OCI-LY1 (cell line): ENCODE measurements at regions not wholly inside any gene's neighbourhood (a gene's known extent, or its start where the extent isn't known, plus 50 kb on each side); places are given as distances from the start of the nearest gene placed in this dataset.

Source experiments
- H2AFZ ChIP-seq: fragments of 200-600 bp; sonication (generic), shearing (Covaris generic); 2 replicates; pipeline ENCODE4 v1.6.0; 2014; ENCODE audit warnings: antibody characterized with exemption, mild to moderate bottlenecking, low read length
- H3F3A ChIP-seq: fragments of 200-600 bp; sonication (generic), shearing (Covaris generic); 2 replicates; pipeline ENCODE4 v1.6.0; 2014; ENCODE audit warnings: mild to moderate bottlenecking, antibody characterized with exemption, low read length, moderate library complexity; ENCODE audit not compliant: insufficient read depth
- H3K27ac ChIP-seq: fragments of 200-600 bp; sonication (generic); 2 replicates; pipeline ENCODE4 v1.5.1; 2014; ENCODE audit warnings: low read length, mixed run types, mild to moderate bottlenecking, low read depth; ENCODE audit not compliant: poor library complexity, severe bottlenecking
- H3K27me3 ChIP-seq: fragments of 200-600 bp; sonication (generic); 2 replicates; pipeline ENCODE4 v1.6.0; 2014; ENCODE audit warnings: antibody characterized with exemption, mild to moderate bottlenecking, low read length, moderate library complexity; ENCODE audit not compliant: insufficient read depth
- H3K36me3 ChIP-seq: fragments of 200-600 bp; sonication (generic); 2 replicates; pipeline ENCODE4 v1.6.1; 2014; ENCODE audit warnings: mild to moderate bottlenecking, antibody characterized with exemption, low read length, moderate library complexity, mixed read lengths; ENCODE audit not compliant: insufficient read depth
- H3K4me1 ChIP-seq: fragments of 200-600 bp; sonication (generic); 2 replicates; pipeline ENCODE4 v1.5.1; 2014; ENCODE audit warnings: mild to moderate bottlenecking, low read length, moderate library complexity; ENCODE audit not compliant: insufficient read depth, severe bottlenecking
- H3K4me2 ChIP-seq: fragments of 200-600 bp; sonication (generic), shearing (Covaris generic); 2 replicates; pipeline ENCODE4 v1.6.1; 2014; ENCODE audit warnings: low read length
- H3K4me3 ChIP-seq: fragments of 200-600 bp; sonication (generic); 2 replicates; pipeline ENCODE4 v1.5.1; 2014; ENCODE audit warnings: low read length, low read depth, mild to moderate bottlenecking, mixed read lengths; ENCODE audit not compliant: poor library complexity, severe bottlenecking
- H3K79me2 ChIP-seq: fragments of 200-600 bp; shearing (Covaris generic); 2 replicates; pipeline ENCODE4 v1.6.1; 2016; ENCODE audit warnings: mixed run types, low read length, mixed read lengths; ENCODE audit not compliant: insufficient read depth
- H3K9ac ChIP-seq: fragments of 200-600 bp; sonication (generic), shearing (Covaris generic); 2 replicates; pipeline ENCODE4 v1.6.1; 2014; ENCODE audit warnings: mild to moderate bottlenecking, low read length, mixed read lengths
- H3K9me2 ChIP-seq: fragments of 200-600 bp; sonication (generic), shearing (Covaris generic); 2 replicates; pipeline ENCODE4 v1.6.1; 2014; ENCODE audit warnings: low read depth, mild to moderate bottlenecking, low read length, mixed read lengths
- H3K9me3 ChIP-seq: fragments of 200-600 bp; shearing (Covaris generic); 2 replicates; pipeline ENCODE4 v1.6.1; 2014; ENCODE audit warnings: low read length, mixed read lengths
- H4K20me1 ChIP-seq: fragments of 200-600 bp; sonication (generic), shearing (Covaris generic); 2 replicates; pipeline ENCODE4 v1.6.0; 2016; ENCODE audit warnings: mild to moderate bottlenecking, low read length; ENCODE audit not compliant: insufficient read depth
- EZH2 ChIP-seq: fragments of 200-600 bp; sonication (generic), shearing (Covaris generic); IDR thresholded peaks from 2 replicates; pipeline ENCODE4 v1.8.0; 2017; ENCODE audit warnings: borderline replicate concordance, mixed run types, mild to moderate bottlenecking, antibody characterized with exemption, low read length, moderate library complexity, mixed read lengths
- TF ChIP-seq, protein P1 (sequence below): fragments of 200-600 bp; sonication (generic), shearing (Covaris generic); IDR thresholded peaks from 2 replicates; pipeline ENCODE4 v1.5.1; 2017; ENCODE audit warnings: mild to moderate bottlenecking, antibody characterized with exemption, low read length, moderate library complexity, mixed read lengths

DNA sequence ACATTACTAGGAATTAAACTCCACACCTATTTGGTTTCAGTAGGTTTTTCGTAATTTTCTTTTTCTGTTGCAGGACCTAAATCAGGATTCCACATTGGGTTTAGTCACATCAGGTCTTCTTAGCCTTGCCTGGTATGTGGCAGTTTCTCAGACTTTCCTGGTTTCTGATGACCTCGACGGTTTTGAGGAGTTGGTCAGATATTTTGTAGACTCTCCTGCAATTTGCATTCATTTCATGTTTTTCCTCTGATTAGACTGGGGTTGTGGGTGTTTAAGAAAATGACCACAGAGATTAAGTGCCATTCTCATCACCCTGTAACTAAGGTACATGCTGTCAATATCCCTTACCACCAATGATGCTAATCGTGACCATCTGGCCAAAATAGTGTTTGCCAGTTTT lies 97.3 kb upstream of the ST6GAL2 start:
- no peak for TF ChIP-seq EZH2
- TF ChIP-seq, protein P1, sequence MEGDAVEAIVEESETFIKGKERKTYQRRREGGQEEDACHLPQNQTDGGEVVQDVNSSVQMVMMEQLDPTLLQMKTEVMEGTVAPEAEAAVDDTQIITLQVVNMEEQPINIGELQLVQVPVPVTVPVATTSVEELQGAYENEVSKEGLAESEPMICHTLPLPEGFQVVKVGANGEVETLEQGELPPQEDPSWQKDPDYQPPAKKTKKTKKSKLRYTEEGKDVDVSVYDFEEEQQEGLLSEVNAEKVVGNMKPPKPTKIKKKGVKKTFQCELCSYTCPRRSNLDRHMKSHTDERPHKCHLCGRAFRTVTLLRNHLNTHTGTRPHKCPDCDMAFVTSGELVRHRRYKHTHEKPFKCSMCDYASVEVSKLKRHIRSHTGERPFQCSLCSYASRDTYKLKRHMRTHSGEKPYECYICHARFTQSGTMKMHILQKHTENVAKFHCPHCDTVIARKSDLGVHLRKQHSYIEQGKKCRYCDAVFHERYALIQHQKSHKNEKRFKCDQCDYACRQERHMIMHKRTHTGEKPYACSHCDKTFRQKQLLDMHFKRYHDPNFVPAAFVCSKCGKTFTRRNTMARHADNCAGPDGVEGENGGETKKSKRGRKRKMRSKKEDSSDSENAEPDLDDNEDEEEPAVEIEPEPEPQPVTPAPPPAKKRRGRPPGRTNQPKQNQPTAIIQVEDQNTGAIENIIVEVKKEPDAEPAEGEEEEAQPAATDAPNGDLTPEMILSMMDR = no peak
- H3K36me3 ChIP-seq = no peaks in the 10 kb centered on the region
- H3F3A ChIP-seq = no peaks in the 10 kb centered on the region
- no peaks in the 10 kb centered on the region for H3K79me2 ChIP-seq
- H3K9me2 ChIP-seq = no peaks in the 10 kb centered on the region
- H3K9me3 ChIP-seq = no peaks in the 10 kb centered on the region
- H4K20me1 ChIP-seq = no peaks in the 10 kb centered on the region
- no peaks in the 10 kb centered on the region for H3K4me1 ChIP-seq
- no peak overlapping the region for H2AFZ ChIP-seq
- H3K4me3 ChIP-seq = no peak overlapping the region
- no peaks in the 10 kb centered on the region for H3K27me3 ChIP-seq
- H3K27ac ChIP-seq = no peak overlapping the region
- H3K9ac ChIP-seq = no peak overlapping the region
- no peak overlapping the region for H3K4me2 ChIP-seq

DNA sequence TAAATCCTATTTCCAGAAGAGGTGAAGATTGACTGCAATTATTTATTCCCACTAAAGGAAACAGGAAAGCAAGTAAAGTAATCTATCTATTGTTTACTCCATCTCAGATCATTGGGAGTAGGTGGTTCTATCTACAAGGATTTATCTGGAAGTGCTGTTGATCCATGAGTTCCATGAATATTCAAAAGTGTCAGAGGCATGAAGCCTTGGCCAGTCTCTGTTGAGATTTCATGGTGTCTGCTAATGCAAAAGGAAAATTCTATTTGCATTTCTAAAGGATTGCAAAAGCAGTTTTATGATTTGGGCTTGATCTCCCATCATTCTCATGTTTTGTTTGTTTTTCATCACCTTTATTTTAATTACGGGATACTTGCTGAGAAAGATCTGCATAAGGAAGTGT lies 102.4 kb upstream of the ST6GAL2 start:
- Histone ChIP-seq H3K27ac (no peak overlapping the region), H3K9me3 (no peaks in the 10 kb centered on the region), H3K36me3 (no peaks in the 10 kb centered on the region), H3K4me3 (no peak overlapping the region), H3K9ac (no peak overlapping the region), H3K9me2 (no peaks in the 10 kb centered on the region), H3K79me2 (no peaks in the 10 kb centered on the region), H4K20me1 (no peaks in the 10 kb centered on the region), H2AFZ (no peak overlapping the region), H3F3A (no peaks in the 10 kb centered on the region), H3K4me1 (no peaks in the 10 kb centered on the region), H3K27me3 (no peaks in the 10 kb centered on the region), H3K4me2 (no peak overlapping the region)
- no peak for TF ChIP-seq EZH2
- TF ChIP-seq, protein P1 = no peak

DNA sequence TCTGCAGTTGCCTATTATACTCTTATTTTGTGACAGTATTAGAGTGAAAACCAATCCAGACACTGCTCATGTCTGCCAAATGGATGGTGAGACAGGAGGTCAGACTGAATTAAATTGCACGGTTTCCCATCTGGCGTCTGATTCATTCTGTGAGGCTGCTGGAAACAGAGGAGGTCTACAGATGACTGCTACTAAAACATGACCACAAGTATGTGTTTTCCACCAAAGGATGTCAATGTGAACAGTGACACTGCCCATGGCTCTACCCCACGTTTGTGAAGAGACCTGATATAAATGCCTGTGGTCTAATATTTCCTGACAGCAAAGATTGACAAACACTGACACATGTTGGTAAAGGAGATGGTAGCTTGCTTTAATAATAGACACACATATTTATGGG lies 104.3 kb upstream of the ST6GAL2 start:
- no peaks in the 10 kb centered on the region for H3K4me1 ChIP-seq
- H3F3A ChIP-seq = no peaks in the 10 kb centered on the region
- no peak overlapping the region for H2AFZ ChIP-seq
- H3K9ac ChIP-seq = no peak overlapping the region
- H3K27me3 ChIP-seq = no peaks in the 10 kb centered on the region
- H3K4me2 ChIP-seq = no peak overlapping the region
- H3K4me3 ChIP-seq = no peak overlapping the region
- no peak for TF ChIP-seq EZH2
- TF ChIP-seq, protein P1 = no peak
- no peaks in the 10 kb centered on the region for H4K20me1 ChIP-seq
- no peaks in the 10 kb centered on the region for H3K9me2 ChIP-seq
- H3K79me2 ChIP-seq = no peaks in the 10 kb centered on the region
- H3K9me3 ChIP-seq = no peaks in the 10 kb centered on the region
- no peaks in the 10 kb centered on the region for H3K36me3 ChIP-seq
- no peak overlapping the region for H3K27ac ChIP-seq
